SK-N-SH treated with all-trans-retinoic acid at 6 μM for 48 hours (cell line): ENCODE measurements at regions not wholly inside any gene's neighbourhood (a gene's known extent, or its start where the extent isn't known, plus 50 kb on each side); places are given as distances from the start of the nearest gene placed in this dataset.

ENCODE experiments used
- ATAC-seq: fragments of 200-7000 bp; cut with Tn5 transposase; 3 replicates; pipeline ENCODE4 v1.9.1; 2020; ENCODE audit warnings: mild to moderate bottlenecking, moderate library complexity
- ARNTL ChIP-seq: fragments of 450-650 bp; formaldehyde crosslinking; IDR thresholded peaks from 2 replicates; pipeline ENCODE4 v1.5.0; 2020; ENCODE audit warnings: low read depth, mild to moderate bottlenecking, moderate library complexity, borderline replicate concordance
- BACH2 ChIP-seq: fragments of 250-450 bp; sonication (Bioruptor Pico); IDR thresholded peaks from 2 replicates; pipeline ENCODE4 v1.9.0; 2021; ENCODE audit warnings: mild to moderate bottlenecking, borderline replicate concordance
- GLIS3 ChIP-seq: fragments of 250-450 bp; sonication (Bioruptor Pico); IDR thresholded peaks from 2 replicates; pipeline ENCODE4 v1.5.0; 2020; ENCODE audit warnings: mild to moderate bottlenecking, moderate library complexity
- OSR1 ChIP-seq: fragments of 250-450 bp; sonication (Bioruptor Pico); IDR thresholded peaks from 2 replicates; pipeline ENCODE4 v1.8.0; 2022; ENCODE audit warnings: moderate library complexity, mild to moderate bottlenecking, inconsistent platforms
- PPARA ChIP-seq: fragments of 250-450 bp; sonication (Bioruptor Pico); IDR thresholded peaks from 2 replicates; pipeline ENCODE4 v1.5.0; 2020; ENCODE audit warnings: mild to moderate bottlenecking, borderline replicate concordance
- SNAI2 ChIP-seq: fragments of 250-450 bp; sonication (Bioruptor Pico); IDR thresholded peaks from 2 replicates; pipeline ENCODE4 v1.5.0; 2020; ENCODE audit warnings: mild to moderate bottlenecking, moderate library complexity
- TCF4 ChIP-seq: fragments of 250-450 bp; sonication (Bioruptor Pico); IDR thresholded peaks from 2 replicates; pipeline ENCODE4 v1.8.0; 2021; ENCODE audit warnings: mild to moderate bottlenecking, moderate library complexity, borderline replicate concordance
- TOX ChIP-seq: fragments of 250-450 bp; sonication (Bioruptor Pico); IDR thresholded peaks from 2 replicates; pipeline ENCODE4 v1.8.0; 2021; ENCODE audit warnings: mild to moderate bottlenecking, moderate library complexity, borderline replicate concordance
- ZC3H10 ChIP-seq: fragments of 250-450 bp; sonication (Bioruptor Pico); IDR thresholded peaks from 2 replicates; pipeline ENCODE4 v1.5.1; 2021; ENCODE audit warnings: mild to moderate bottlenecking, moderate library complexity
- ZFP3 ChIP-seq: fragments of 250-450 bp; sonication (Bioruptor Pico); IDR thresholded peaks from 2 replicates; pipeline ENCODE4 v1.5.0; 2020; ENCODE audit warnings: mild to moderate bottlenecking, moderate library complexity
- ZFP30 ChIP-seq: fragments of 450-650 bp; formaldehyde crosslinking; IDR thresholded peaks from 2 replicates; pipeline ENCODE4 v1.5.0; 2022; ENCODE audit warnings: mild to moderate bottlenecking, moderate library complexity
- ZNF565 ChIP-seq: fragments of 450-650 bp; formaldehyde crosslinking; conservative IDR thresholded peaks from 2 replicates; pipeline ENCODE4 v1.5.0; 2020; ENCODE audit warnings: low read depth, mild to moderate bottlenecking, moderate library complexity
- ZNF70 ChIP-seq: fragments of 450-650 bp; formaldehyde crosslinking; IDR thresholded peaks from 2 replicates; pipeline ENCODE4 v1.5.0; 2020; ENCODE audit warnings: mild to moderate bottlenecking, moderate library complexity
- ZNF8 ChIP-seq: fragments of 450-650 bp; formaldehyde crosslinking; IDR thresholded peaks from 2 replicates; pipeline ENCODE4 v1.5.0; 2020; ENCODE audit warnings: mild to moderate bottlenecking, moderate library complexity
- TF ChIP-seq, protein P1 (sequence below): fragments of 250-450 bp; sonication (Bioruptor Pico); IDR thresholded peaks from 2 replicates; pipeline ENCODE4 v1.5.1; 2021; ENCODE audit warnings: mild to moderate bottlenecking, moderate library complexity
- TF ChIP-seq, protein P2 (sequence below): fragments of 250-450 bp; sonication (Bioruptor Pico); IDR thresholded peaks from 2 replicates; pipeline ENCODE4 v1.5.1; 2020; ENCODE audit warnings: low read depth, mild to moderate bottlenecking, moderate library complexity
- TF ChIP-seq, protein P3 (sequence below): fragments of 250-450 bp; sonication (Bioruptor Pico); IDR thresholded peaks from 2 replicates; pipeline ENCODE4 v1.8.0; 2021; ENCODE audit warnings: low read depth, mild to moderate bottlenecking, moderate library complexity, borderline replicate concordance
- TF ChIP-seq, protein P4 (sequence below): fragments of 250-450 bp; sonication (Bioruptor Pico); IDR thresholded peaks from 2 replicates; pipeline ENCODE4 v1.8.0; 2020; ENCODE audit warnings: mild to moderate bottlenecking, moderate library complexity, borderline replicate concordance
- TF ChIP-seq, protein P5 (sequence below): fragments of 250-450 bp; sonication (Bioruptor Pico); IDR thresholded peaks from 2 replicates; pipeline ENCODE4 v1.5.0; 2020; ENCODE audit warnings: mild to moderate bottlenecking, moderate library complexity

DNA sequence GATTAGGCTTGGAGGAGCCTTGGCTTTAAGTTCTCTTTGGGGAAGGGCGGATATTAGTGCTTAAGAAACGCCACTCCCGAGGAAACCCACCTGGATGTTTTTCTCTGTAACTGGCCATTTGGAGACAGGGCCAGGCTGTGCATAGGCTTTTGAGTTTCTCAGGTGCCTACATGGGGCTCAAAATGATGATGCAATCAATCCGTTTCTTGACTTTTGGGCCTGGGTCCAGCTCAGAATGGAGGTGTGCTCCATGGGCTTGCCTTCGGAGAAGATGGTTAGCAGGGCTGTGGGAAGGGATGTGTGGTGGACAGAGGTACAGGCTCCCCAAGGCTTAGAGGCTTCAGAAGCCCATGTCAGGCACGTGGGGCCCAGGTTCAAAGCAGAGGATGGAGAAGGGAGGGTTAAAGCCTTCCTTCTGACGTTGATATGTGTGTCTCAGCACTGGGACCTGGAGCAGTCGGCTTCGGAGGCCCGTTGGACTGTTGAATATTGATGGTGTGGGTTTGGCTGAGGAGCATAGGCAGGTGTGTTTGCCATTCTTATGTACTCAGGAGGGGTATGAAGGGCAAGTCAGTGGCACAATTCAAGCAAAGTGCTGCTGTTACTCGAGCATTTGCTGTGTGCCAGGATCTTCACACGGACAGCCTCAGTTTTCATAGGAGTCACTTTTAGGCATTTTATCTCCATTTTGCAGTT lies 82.8 kb downstream of the SLC25A47 start:
- TF ChIP-seq SNAI2 (CRISPR knock-in tag) = no peak
- TF ChIP-seq ZNF565 (CRISPR knock-in tag) = no peak
- no peak for TF ChIP-seq PPARA
- TF ChIP-seq, protein P1, sequence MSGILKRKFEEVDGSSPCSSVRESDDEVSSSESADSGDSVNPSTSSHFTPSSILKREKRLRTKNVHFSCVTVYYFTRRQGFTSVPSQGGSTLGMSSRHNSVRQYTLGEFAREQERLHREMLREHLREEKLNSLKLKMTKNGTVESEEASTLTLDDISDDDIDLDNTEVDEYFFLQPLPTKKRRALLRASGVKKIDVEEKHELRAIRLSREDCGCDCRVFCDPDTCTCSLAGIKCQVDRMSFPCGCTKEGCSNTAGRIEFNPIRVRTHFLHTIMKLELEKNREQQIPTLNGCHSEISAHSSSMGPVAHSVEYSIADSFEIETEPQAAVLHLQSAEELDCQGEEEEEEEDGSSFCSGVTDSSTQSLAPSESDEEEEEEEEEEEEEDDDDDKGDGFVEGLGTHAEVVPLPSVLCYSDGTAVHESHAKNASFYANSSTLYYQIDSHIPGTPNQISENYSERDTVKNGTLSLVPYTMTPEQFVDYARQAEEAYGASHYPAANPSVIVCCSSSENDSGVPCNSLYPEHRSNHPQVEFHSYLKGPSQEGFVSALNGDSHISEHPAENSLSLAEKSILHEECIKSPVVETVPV (CRISPR knock-in tag) = no peak
- no peak for TF ChIP-seq ZFP30
- ATAC-seq = no peak

DNA sequence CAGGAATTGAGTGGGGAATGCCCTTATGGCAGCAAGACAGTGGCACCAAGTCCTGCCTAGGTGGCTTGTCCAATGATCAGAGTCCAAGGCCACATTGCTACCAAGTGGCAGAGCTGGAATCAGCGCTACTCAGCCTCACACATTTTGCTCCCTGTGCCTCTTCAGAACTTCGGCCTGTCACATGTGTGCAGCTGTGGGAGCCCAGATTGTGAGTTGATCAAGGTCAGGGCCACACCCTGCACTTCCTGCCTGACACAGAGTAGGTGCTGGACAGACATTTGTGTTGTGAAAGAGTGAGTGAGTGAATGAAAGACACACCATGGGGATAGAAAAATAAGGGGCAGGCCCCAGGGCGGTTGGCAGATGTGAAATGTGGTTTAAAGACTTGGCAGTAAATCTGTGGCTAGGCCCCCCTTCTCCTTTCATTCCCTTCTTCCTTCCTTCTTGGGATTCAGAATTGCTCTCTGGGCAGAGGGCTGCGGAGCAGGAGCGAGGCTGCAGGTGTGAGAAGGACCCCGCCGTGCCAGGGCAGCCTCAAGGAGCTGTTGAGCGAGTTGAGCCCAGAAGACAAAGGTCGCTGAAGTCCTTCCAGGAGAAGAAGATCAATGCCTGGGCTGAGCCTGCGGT lies 83.5 kb downstream of the SLC25A47 start:
- ATAC-seq = no peak
- TF ChIP-seq TCF4 (CRISPR knock-in tag) (no peak), ZNF565 (CRISPR knock-in tag) (no peak), SNAI2 (CRISPR knock-in tag) (no peak), ARNTL (CRISPR knock-in tag) (no peak), ZNF70 (CRISPR knock-in tag) (no peak), ZFP30 (no peak), GLIS3 (CRISPR knock-in tag) (no peak), ZNF8 (CRISPR knock-in tag) (no peak), BACH2 (CRISPR knock-in tag) (no peak), TOX (CRISPR knock-in tag) (no peak), ZC3H10 (CRISPR knock-in tag) (no peak), OSR1 (CRISPR knock-in tag) (no peak), PPARA (no peak), ZFP3 (no peak)
- TF ChIP-seq, protein P2, sequence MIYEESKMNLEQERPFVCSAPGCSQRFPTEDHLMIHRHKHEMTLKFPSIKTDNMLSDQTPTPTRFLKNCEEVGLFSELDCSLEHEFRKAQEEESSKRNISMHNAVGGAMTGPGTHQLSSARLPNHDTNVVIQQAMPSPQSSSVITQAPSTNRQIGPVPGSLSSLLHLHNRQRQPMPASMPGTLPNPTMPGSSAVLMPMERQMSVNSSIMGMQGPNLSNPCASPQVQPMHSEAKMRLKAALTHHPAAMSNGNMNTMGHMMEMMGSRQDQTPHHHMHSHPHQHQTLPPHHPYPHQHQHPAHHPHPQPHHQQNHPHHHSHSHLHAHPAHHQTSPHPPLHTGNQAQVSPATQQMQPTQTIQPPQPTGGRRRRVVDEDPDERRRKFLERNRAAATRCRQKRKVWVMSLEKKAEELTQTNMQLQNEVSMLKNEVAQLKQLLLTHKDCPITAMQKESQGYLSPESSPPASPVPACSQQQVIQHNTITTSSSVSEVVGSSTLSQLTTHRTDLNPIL (CRISPR knock-in tag) = no peak
- TF ChIP-seq, protein P1 (CRISPR knock-in tag) = no peak
- TF ChIP-seq, protein P3, sequence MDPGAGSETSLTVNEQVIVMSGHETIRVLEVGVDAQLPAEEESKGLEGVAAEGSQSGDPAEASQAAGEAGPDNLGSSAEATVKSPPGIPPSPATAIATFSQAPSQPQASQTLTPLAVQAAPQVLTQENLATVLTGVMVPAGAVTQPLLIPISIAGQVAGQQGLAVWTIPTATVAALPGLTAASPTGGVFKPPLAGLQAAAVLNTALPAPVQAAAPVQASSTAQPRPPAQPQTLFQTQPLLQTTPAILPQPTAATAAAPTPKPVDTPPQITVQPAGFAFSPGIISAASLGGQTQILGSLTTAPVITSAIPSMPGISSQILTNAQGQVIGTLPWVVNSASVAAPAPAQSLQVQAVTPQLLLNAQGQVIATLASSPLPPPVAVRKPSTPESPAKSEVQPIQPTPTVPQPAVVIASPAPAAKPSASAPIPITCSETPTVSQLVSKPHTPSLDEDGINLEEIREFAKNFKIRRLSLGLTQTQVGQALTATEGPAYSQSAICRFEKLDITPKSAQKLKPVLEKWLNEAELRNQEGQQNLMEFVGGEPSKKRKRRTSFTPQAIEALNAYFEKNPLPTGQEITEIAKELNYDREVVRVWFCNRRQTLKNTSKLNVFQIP (CRISPR knock-in tag) = no peak
- TF ChIP-seq, protein P4, sequence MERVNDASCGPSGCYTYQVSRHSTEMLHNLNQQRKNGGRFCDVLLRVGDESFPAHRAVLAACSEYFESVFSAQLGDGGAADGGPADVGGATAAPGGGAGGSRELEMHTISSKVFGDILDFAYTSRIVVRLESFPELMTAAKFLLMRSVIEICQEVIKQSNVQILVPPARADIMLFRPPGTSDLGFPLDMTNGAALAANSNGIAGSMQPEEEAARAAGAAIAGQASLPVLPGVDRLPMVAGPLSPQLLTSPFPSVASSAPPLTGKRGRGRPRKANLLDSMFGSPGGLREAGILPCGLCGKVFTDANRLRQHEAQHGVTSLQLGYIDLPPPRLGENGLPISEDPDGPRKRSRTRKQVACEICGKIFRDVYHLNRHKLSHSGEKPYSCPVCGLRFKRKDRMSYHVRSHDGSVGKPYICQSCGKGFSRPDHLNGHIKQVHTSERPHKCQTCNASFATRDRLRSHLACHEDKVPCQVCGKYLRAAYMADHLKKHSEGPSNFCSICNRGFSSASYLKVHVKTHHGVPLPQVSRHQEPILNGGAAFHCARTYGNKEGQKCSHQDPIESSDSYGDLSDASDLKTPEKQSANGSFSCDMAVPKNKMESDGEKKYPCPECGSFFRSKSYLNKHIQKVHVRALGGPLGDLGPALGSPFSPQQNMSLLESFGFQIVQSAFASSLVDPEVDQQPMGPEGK (CRISPR knock-in tag) = no peak
- TF ChIP-seq, protein P5, sequence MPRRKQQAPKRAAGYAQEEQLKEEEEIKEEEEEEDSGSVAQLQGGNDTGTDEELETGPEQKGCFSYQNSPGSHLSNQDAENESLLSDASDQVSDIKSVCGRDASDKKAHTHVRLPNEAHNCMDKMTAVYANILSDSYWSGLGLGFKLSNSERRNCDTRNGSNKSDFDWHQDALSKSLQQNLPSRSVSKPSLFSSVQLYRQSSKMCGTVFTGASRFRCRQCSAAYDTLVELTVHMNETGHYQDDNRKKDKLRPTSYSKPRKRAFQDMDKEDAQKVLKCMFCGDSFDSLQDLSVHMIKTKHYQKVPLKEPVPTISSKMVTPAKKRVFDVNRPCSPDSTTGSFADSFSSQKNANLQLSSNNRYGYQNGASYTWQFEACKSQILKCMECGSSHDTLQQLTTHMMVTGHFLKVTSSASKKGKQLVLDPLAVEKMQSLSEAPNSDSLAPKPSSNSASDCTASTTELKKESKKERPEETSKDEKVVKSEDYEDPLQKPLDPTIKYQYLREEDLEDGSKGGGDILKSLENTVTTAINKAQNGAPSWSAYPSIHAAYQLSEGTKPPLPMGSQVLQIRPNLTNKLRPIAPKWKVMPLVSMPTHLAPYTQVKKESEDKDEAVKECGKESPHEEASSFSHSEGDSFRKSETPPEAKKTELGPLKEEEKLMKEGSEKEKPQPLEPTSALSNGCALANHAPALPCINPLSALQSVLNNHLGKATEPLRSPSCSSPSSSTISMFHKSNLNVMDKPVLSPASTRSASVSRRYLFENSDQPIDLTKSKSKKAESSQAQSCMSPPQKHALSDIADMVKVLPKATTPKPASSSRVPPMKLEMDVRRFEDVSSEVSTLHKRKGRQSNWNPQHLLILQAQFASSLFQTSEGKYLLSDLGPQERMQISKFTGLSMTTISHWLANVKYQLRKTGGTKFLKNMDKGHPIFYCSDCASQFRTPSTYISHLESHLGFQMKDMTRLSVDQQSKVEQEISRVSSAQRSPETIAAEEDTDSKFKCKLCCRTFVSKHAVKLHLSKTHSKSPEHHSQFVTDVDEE (CRISPR knock-in tag) = no peak
